OCI-LY1 (cell line): ENCODE measurements at regions not wholly inside any gene's neighbourhood (a gene's known extent, or its start where the extent isn't known, plus 50 kb on each side); places are given as distances from the start of the nearest gene placed in this dataset.

Source experiments
- H2AFZ ChIP-seq: fragments of 200-600 bp; sonication (generic), shearing (Covaris generic); 2 replicates; pipeline ENCODE4 v1.6.0; 2014; ENCODE audit warnings: antibody characterized with exemption, mild to moderate bottlenecking, low read length
- H3F3A ChIP-seq: fragments of 200-600 bp; sonication (generic), shearing (Covaris generic); 2 replicates; pipeline ENCODE4 v1.6.0; 2014; ENCODE audit warnings: mild to moderate bottlenecking, antibody characterized with exemption, low read length, moderate library complexity; ENCODE audit not compliant: insufficient read depth
- H3K27ac ChIP-seq: fragments of 200-600 bp; sonication (generic); 2 replicates; pipeline ENCODE4 v1.5.1; 2014; ENCODE audit warnings: low read length, mixed run types, mild to moderate bottlenecking, low read depth; ENCODE audit not compliant: poor library complexity, severe bottlenecking
- H3K27me3 ChIP-seq: fragments of 200-600 bp; sonication (generic); 2 replicates; pipeline ENCODE4 v1.6.0; 2014; ENCODE audit warnings: antibody characterized with exemption, mild to moderate bottlenecking, low read length, moderate library complexity; ENCODE audit not compliant: insufficient read depth
- H3K36me3 ChIP-seq: fragments of 200-600 bp; sonication (generic); 2 replicates; pipeline ENCODE4 v1.6.1; 2014; ENCODE audit warnings: mild to moderate bottlenecking, antibody characterized with exemption, low read length, moderate library complexity, mixed read lengths; ENCODE audit not compliant: insufficient read depth
- H3K4me1 ChIP-seq: fragments of 200-600 bp; sonication (generic); 2 replicates; pipeline ENCODE4 v1.5.1; 2014; ENCODE audit warnings: mild to moderate bottlenecking, low read length, moderate library complexity; ENCODE audit not compliant: insufficient read depth, severe bottlenecking
- H3K4me2 ChIP-seq: fragments of 200-600 bp; sonication (generic), shearing (Covaris generic); 2 replicates; pipeline ENCODE4 v1.6.1; 2014; ENCODE audit warnings: low read length
- H3K4me3 ChIP-seq: fragments of 200-600 bp; sonication (generic); 2 replicates; pipeline ENCODE4 v1.5.1; 2014; ENCODE audit warnings: low read length, low read depth, mild to moderate bottlenecking, mixed read lengths; ENCODE audit not compliant: poor library complexity, severe bottlenecking
- H3K79me2 ChIP-seq: fragments of 200-600 bp; shearing (Covaris generic); 2 replicates; pipeline ENCODE4 v1.6.1; 2016; ENCODE audit warnings: mixed run types, low read length, mixed read lengths; ENCODE audit not compliant: insufficient read depth
- H3K9ac ChIP-seq: fragments of 200-600 bp; sonication (generic), shearing (Covaris generic); 2 replicates; pipeline ENCODE4 v1.6.1; 2014; ENCODE audit warnings: mild to moderate bottlenecking, low read length, mixed read lengths
- H3K9me2 ChIP-seq: fragments of 200-600 bp; sonication (generic), shearing (Covaris generic); 2 replicates; pipeline ENCODE4 v1.6.1; 2014; ENCODE audit warnings: low read depth, mild to moderate bottlenecking, low read length, mixed read lengths
- H3K9me3 ChIP-seq: fragments of 200-600 bp; shearing (Covaris generic); 2 replicates; pipeline ENCODE4 v1.6.1; 2014; ENCODE audit warnings: low read length, mixed read lengths
- H4K20me1 ChIP-seq: fragments of 200-600 bp; sonication (generic), shearing (Covaris generic); 2 replicates; pipeline ENCODE4 v1.6.0; 2016; ENCODE audit warnings: mild to moderate bottlenecking, low read length; ENCODE audit not compliant: insufficient read depth
- CTCF ChIP-seq: fragments of 200-600 bp; sonication (generic), shearing (Covaris generic); IDR thresholded peaks from 2 replicates; pipeline ENCODE4 v1.5.1; 2017; ENCODE audit warnings: mild to moderate bottlenecking, antibody characterized with exemption, low read length, moderate library complexity, mixed read lengths
- EZH2 ChIP-seq: fragments of 200-600 bp; sonication (generic), shearing (Covaris generic); IDR thresholded peaks from 2 replicates; pipeline ENCODE4 v1.8.0; 2017; ENCODE audit warnings: borderline replicate concordance, mixed run types, mild to moderate bottlenecking, antibody characterized with exemption, low read length, moderate library complexity, mixed read lengths

DNA sequence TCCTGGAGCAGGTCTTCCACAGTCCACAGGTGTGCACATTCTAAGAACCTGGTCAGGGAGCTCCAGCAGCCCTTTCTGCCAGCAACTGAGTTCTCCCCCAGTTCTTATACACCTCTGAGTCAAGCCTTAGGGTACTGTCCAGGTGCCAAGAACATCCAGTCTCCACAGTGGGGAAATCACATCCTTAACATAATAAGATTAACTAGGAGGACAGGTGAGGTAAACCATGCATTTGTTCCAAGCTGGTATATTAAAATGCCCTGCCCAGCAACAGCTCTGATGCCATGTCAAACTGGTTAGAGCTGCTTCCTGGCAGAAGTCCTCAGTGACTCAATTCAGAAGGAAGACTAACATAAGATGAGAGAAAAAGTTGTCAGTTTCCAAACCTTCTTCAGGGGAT lies 303.9 kb upstream of the SGK1 start:
- Histone ChIP-seq H2AFZ (no peak overlapping the region), H3K27ac (no peak overlapping the region), H3K4me3 (no peak overlapping the region), H3K4me2 (no peak overlapping the region), H3K36me3 (no peaks in the 10 kb centered on the region), H3K9me2 (no peaks in the 10 kb centered on the region), H4K20me1 (no peaks in the 10 kb centered on the region), H3K9me3 (no peaks in the 10 kb centered on the region), H3F3A (no peaks in the 10 kb centered on the region), H3K79me2 (no peaks in the 10 kb centered on the region), H3K4me1 (no peaks in the 10 kb centered on the region), H3K9ac (no peak overlapping the region), H3K27me3 (no peaks in the 10 kb centered on the region)
- no peak for TF ChIP-seq CTCF
- TF ChIP-seq EZH2: no peak

DNA sequence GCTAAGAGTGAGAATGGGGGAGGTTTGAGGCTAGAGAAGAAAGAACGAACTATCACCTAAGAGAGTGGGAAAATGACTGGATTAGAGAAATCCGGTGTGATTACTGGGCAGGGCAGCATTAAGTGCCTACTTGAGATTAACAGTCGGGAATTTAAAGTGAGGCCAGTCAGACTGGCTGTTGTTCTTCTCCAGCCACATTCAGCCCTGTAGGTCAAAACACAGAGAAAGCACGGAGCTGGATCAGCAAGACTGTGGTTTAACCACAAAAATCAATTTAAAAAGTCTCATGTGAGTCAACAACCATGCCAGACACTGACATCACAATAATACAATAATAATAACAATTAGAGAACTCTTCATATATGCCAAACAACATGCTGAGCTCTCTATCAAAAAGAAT lies 301.9 kb upstream of the SGK1 start:
- H3K4me1 ChIP-seq: no peaks in the 10 kb centered on the region
- no peaks in the 10 kb centered on the region for H3K79me2 ChIP-seq
- TF ChIP-seq CTCF: no peak
- no peak for TF ChIP-seq EZH2
- H3K27me3 ChIP-seq: no peaks in the 10 kb centered on the region
- no peaks in the 10 kb centered on the region for H3K36me3 ChIP-seq
- H3K9me3 ChIP-seq: no peaks in the 10 kb centered on the region
- H3K27ac ChIP-seq: no peak overlapping the region
- H3F3A ChIP-seq: no peaks in the 10 kb centered on the region
- no peak overlapping the region for H3K9ac ChIP-seq
- H3K9me2 ChIP-seq: no peaks in the 10 kb centered on the region
- H3K4me3 ChIP-seq: no peak overlapping the region
- H3K4me2 ChIP-seq: no peak overlapping the region
- no peak overlapping the region for H2AFZ ChIP-seq
- no peaks in the 10 kb centered on the region for H4K20me1 ChIP-seq

DNA sequence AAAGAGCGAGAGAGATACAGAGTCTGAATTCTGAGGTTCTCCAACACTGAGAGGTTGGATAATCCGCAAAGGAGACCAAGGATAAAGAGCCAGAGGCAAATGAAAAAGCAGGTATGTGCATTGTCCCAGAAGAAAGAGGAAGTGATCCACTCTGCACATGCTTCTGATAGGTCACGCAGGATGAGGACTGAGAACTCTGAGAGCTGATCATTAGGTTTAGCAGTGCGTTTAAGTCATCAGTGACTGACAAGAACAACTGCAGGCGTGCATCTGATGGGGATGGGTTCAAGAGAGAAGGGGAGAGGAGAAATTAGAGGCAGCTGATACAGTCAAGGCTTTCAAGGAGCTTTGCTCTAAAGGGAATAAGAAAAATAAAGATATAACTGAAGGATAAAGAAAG lies 301.2 kb upstream of the SGK1 start:
- no peak overlapping the region for H3K9ac ChIP-seq
- H3K9me3 ChIP-seq: no peaks in the 10 kb centered on the region
- no peaks in the 10 kb centered on the region for H3F3A ChIP-seq
- no peaks in the 10 kb centered on the region for H3K4me1 ChIP-seq
- no peaks in the 10 kb centered on the region for H3K36me3 ChIP-seq
- H3K27ac ChIP-seq: no peak overlapping the region
- H3K9me2 ChIP-seq: no peaks in the 10 kb centered on the region
- no peak overlapping the region for H3K4me2 ChIP-seq
- TF ChIP-seq EZH2 (no peak), CTCF (no peak)
- no peak overlapping the region for H3K4me3 ChIP-seq
- H3K79me2 ChIP-seq: no peaks in the 10 kb centered on the region
- H2AFZ ChIP-seq: no peak overlapping the region
- H3K27me3 ChIP-seq: no peaks in the 10 kb centered on the region
- H4K20me1 ChIP-seq: no peaks in the 10 kb centered on the region
